HCT116 (cell line): ENCODE measurements at regions not wholly inside any gene's neighbourhood (a gene's known extent, or its start where the extent isn't known, plus 50 kb on each side); places are given as distances from the start of the nearest gene placed in this dataset.

Experiments
- ATF3 ChIP-seq: IDR thresholded peaks from 2 replicates; pipeline ENCODE4 v1.6.1; 2012
- CEBPB ChIP-seq: IDR thresholded peaks from 2 replicates; pipeline ENCODE4 v1.6.1; 2012; ENCODE audit warnings: low read depth
- CTCF ChIP-seq, 3 experiments: fragments of 200-600 bp in 1 of 3; sonication (generic) in 1 of 3; IDR thresholded peaks in 2 of 3; conservative IDR thresholded peaks in 1 of 3; 2 replicates each; pipeline ENCODE4 v1.5.1; 2012 to 2017; ENCODE audit warnings: low read depth in 2 of 3, low read length in 2 of 3, antibody characterized with exemption in 1 of 3, borderline replicate concordance in 1 of 3, control low read depth in 1 of 3, mild to moderate bottlenecking in 1 of 3, mixed read lengths in 1 of 3, mixed run types in 1 of 3, moderate library complexity in 1 of 3; ENCODE audit not compliant: insufficient read depth in 1 of 3
- EZH2phosphoT487 ChIP-seq: fragments of 200-600 bp; IDR thresholded peaks from 2 replicates; pipeline ENCODE4 v1.6.1; 2018; ENCODE audit warnings: antibody characterized with exemption, borderline replicate concordance
- JUND ChIP-seq: IDR thresholded peaks from 2 replicates; pipeline ENCODE4 v1.6.1; 2012
- POLR2A ChIP-seq: IDR thresholded peaks from 2 replicates; pipeline ENCODE4 v1.7.0; 2011; ENCODE audit warnings: borderline replicate concordance; ENCODE audit not compliant: insufficient read depth, insufficient read length; ENCODE audit errors: extremely low read depth
- REST ChIP-seq: IDR thresholded peaks from 2 replicates; pipeline ENCODE4 v1.6.1; 2012; ENCODE audit warnings: low read depth
- SRF ChIP-seq: IDR thresholded peaks from 2 replicates; pipeline ENCODE4 v1.6.1; 2012; ENCODE audit warnings: low read depth
- TCF7L2 ChIP-seq: IDR thresholded peaks from 2 replicates; pipeline ENCODE4 v1.7.0; 2011; ENCODE audit warnings: borderline replicate concordance, inconsistent platforms; ENCODE audit not compliant: insufficient read depth, insufficient read length; ENCODE audit errors: extremely low read depth
- YY1 ChIP-seq: IDR thresholded peaks from 2 replicates; pipeline ENCODE4 v1.6.1; 2011; ENCODE audit warnings: low read length, low read depth, moderate library complexity, mild to moderate bottlenecking; ENCODE audit not compliant: insufficient replicate concordance; ENCODE audit errors: extremely low read depth
- ZBTB33 ChIP-seq: IDR thresholded peaks from 2 replicates; pipeline ENCODE4 v1.6.1; 2011; ENCODE audit warnings: mild to moderate bottlenecking, low read length, moderate library complexity; ENCODE audit not compliant: insufficient replicate concordance; ENCODE audit errors: extremely low read depth
- ZNF274 ChIP-seq: fragments of 200-500 bp; sonication (Bioruptor generic); IDR thresholded peaks from 2 replicates; pipeline ENCODE4 v1.6.1; 2014; ENCODE audit warnings: mild to moderate bottlenecking, low read depth, low read length, inconsistent platforms

- TF ChIP-seq YY1, result no peak
- TF ChIP-seq REST, result no peak
- no peak for TF ChIP-seq JUND
- no peak for TF ChIP-seq ATF3
- no peak for TF ChIP-seq CEBPB
- no peak for TF ChIP-seq CTCF (IDR thresholded peaks at IDR 0.05 in 2 of 3, conservative IDR thresholded peaks at IDR 0.05 in 1 of 3; ENCODE audit: borderline replicate concordance in 1 of 3, insufficient read depth in 1 of 3, low read depth in 2 of 3, low read length in 2 of 3)
- no peak for TF ChIP-seq EZH2phosphoT487
- no peak for TF ChIP-seq SRF
- TF ChIP-seq ZNF274, result no peak
- no peak for TF ChIP-seq ZBTB33
- TF ChIP-seq POLR2A, result no peak
- no peak for TF ChIP-seq TCF7L2
Observed at GRCh38 chr4:183843248-183843671, 61.8 kb upstream of the STOX2 start.
